NCI-H1092 treated with DMSO at 0.1 percent for 48 hours (cell line): ENCODE measurements at regions not wholly inside any gene's neighbourhood (a gene's known extent, or its start where the extent isn't known, plus 50 kb on each side); places are given as distances from the start of the nearest gene placed in this dataset.

Experiments used
- DNase-seq: peaks from one replicate; lab custom pipeline; 2025; lab: John Stamatoyannopoulos, UW

- DNase-seq, result no peak
Observed at GRCh38 chr6:140908505-140908904, 1224.2 kb upstream of the GJE1 start.

GRCh38 chr6:140907235-140907634, 1225.5 kb upstream of the GJE1 start:
- no peak for DNase-seq

DNA sequence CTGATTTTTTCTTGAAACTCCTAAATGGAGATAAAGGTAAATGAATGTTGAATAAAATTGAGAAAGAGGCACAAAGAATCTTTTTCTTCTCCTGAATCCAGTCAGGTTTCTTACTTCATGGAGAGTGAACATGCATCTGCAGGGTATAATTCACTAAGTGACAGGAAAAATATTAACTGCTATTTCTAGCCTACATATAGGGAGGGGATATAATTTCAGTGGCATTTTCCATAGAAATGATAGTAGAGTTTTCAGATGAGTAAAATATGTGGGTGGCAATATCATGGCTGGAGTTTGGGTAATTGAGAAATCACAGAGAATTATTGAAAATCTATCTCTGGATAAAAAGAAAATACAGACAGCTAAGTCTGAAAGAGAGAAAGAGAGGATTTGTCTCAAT, 1227.0 kb upstream of the GJE1 start:
- no peak for DNase-seq

DNA sequence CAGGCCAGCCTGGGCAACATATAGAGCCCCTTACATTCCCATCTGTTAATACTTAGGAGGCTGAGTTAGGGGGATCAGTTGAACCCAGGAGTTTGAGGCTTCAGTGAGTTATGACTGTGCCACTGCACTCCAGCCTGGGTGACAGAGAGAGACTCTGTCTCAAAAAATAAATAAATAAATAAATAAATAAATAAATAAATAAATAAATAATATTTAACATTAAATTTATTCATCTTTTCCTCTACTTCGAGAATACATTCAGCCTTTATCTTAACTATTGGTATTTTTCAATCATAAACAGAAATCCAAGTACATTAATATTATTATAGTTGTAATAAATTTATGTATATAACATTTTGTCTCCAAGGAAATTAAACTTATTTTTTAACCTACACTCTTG, 1227.7 kb upstream of the GJE1 start:
- DNase-seq, result no peak

DNA sequence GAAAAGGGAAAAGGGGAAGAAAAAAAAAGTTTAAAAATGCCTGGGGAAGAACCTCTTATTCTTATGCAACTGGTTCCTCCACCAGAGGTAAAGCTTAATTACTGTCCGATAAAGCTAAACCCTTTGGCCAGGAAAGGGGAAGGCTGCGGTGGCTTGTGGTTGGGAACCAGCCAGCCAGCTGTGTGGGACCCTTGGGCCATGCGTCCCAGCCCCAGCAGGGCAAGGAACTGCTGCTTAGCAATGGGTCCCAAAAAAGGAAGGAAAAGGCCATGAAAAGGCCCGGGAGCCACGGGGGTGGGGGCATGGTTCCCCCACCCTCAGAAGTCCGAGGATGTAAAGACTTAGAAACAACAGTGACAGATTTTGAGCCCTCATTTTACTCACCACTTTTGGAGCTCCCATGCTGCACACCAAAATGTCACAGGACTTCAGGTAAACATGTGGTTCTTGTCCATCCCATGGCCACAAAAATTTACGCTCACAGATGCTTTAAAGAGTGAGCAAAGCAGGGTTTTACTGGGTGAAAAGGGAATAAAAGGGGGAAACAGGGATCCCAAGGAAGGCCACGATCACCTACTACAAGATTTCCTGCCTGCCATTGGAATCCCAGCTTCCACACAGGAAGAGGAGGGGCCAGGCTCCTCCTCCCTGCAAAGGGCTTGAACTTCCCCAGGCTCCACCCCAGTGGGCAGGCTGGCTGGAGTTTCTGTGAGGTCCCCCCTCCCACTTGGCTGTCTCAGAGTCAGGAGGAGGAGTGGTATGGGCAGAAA, 1234.7 kb upstream of the GJE1 start:
- no peak for DNase-seq

DNA sequence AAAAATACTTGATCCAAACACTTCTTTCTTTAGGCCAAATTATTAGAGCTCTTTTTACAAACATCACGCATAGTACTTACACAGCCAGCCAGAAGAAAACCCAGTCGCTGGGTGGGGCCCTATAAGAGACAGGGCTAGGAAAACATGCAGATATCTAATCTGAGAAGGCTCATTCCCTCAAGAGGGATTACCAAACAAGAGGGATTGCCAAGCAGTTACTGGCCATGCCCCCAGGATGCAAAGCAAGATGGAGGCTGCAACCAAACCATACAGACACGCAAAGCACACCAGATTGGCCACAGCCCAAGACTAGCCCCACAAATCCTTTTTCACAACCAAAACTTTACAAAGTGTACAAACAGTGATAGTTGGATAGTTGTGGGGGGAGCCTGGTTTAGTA, 1235.4 kb upstream of the GJE1 start:
- DNase-seq, result no peak

- DNase-seq, result no peak
Observed at GRCh38 chr6:140893432-140893831, 1239.3 kb upstream of the GJE1 start.

DNA sequence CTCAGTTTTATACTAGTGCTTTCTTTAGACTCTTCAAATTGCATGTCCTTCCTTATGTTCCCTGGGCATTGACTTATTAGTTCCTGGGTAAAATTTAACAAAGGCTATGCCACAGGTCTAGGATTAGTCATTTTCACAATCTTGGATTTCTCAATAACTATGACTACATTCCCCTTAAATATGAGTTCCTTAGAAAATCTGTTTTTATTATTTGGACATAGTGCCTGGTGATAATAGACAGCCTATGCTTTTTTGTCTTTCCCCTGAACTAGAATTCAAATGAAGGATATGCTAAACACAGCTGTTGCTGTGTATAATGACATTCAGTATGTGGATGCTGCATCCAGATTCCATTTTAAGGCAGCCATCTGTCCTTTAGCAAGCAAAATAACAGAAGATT, 1252.8 kb upstream of the GJE1 start:
- no peak for DNase-seq

DNA sequence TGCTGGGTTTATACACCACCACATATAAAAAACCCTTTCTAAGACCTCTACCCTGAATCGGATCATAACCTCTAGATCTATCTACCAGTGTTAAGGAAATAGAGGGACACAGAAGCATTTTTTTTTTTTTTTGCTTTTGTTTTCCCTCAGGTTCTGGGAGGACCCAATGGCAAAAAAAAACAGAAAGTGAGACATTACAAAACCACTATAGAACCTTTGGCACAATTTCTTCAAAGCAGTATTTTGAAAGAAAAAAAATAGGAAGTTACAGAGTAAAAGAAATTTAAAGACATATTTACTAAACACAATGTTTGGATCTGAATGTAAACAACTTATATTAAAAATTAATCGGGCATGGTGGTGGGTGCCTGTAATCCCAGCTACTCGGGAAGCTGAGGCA, 1258.7 kb upstream of the GJE1 start:
- DNase-seq, result no peak

DNA sequence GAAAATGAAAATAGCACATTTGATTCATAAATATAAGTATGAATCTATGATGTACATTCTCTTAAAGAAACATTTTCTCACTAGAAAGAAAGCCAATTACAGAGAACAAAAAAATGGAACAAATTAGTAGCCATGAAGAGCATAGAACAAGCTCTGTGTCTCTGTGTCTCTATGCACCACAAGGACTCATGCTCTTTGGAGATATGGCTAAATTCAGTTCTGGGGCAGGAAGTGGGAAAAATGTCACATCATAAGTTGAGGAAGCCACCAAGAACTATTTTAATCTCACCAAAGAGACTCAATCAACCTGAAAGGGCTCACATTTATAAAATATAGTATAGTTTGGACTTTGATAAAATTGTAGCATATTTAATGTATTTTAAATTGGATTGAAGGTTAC, 1259.8 kb upstream of the GJE1 start:
- DNase-seq, result no peak

- no peak for DNase-seq
Observed at GRCh38 chr6:140871911-140872310, 1260.8 kb upstream of the GJE1 start.

- no peak for DNase-seq
Observed at GRCh38 chr6:140867336-140867735, 1265.4 kb upstream of the GJE1 start.

DNA sequence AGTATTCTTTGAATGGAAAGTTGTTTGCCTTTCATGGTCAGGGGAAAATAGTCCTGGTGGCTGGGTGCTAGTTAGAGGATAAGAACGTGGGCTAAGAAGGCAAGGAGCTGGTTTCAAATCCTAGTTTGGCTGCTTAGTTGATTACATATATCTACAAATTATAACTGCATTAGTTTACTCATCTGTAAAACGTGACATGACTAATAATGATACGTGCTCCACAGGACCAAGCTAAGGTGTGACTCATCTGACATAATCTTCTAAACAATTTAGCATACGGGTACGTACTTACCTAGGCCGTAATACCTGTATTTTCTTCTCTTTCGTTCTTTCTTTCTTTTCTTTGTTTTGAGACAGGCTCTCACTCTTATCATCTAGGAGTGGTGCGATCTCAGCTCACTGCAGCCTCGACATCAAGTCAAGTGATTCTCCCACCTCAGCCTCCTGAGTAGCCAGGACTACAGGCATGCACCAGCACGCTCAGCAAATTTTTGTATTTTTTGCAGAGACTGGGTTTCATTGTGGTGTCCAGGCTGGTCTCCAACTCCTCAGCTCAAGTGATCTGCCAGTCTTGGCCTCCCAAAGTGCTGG, 1274.2 kb upstream of the GJE1 start:
- no peak for DNase-seq

DNA sequence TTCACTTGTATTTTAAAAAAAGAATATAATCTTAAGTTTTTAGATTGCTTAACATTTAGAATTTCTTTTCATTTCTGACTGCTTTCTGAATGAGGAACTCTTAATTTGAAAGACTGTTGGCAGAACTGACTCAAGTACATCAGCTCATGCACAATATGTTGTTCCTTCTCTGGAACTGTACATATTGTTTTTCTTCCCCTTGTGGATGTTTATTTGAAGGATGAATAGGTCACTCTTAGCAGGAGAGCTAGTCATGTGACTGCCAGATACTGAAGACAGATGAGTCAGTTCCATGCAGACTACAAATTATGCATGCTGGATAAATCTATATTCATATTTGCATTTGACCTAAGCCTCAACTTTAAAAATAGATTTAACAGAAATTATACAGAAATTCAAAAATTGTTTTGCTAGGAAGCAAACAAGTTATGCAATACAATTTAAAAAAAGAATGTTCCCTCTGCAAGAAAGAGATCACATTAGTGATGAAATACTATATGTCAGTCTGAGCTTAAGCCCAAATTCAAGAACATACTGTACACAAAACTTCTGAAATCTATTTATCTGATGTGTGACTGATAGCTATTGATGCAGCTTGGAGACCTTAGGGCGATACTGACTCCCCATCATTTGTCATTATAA, 1274.9 kb upstream of the GJE1 start:
- no peak for DNase-seq

DNA sequence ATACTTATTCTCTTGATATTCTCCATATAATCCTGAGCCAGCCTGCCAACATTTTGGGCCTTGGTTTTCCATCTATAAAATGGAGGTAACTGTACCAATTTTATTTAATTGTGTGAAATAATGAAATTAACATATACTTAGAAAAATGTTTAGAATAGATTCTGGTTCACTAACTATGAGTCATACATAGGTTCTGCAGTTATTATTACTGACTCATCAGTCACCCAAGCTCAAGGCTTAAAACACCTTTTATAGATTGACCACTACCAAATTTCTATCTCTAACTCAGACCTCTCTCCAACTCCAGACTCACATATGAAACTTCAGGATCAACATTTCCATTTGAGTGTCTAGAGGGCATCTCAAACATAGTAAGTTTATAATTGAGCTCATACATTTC, 1277.2 kb upstream of the GJE1 start:
- no peak for DNase-seq

GRCh38 chr6:140854318-140854717, 1278.4 kb upstream of the GJE1 start:
- DNase-seq, result no peak

GRCh38 chr6:140850438-140850837, 1282.3 kb upstream of the GJE1 start:
- no peak for DNase-seq

- no peak for DNase-seq
Observed at GRCh38 chr6:140849456-140849855, 1283.3 kb upstream of the GJE1 start.

DNA sequence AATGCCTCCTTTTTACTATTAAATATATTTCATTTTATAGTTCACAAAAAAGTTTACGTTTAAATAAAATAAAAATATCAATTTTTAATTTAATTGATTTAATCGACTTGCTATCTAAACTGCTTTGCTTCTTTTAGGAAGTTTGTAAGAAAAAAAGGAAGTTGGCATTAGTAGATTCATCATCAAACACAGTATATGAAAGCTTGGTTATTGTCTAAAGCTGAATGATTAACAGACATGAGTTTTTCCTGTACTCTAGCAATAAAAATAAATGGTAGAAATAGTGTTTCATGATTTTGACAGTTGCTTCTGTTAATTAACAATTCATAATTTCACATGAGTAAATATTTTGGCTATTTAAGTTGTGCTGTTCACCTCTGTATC, 1285.5 kb upstream of the GJE1 start:
- DNase-seq, result no peak

DNA sequence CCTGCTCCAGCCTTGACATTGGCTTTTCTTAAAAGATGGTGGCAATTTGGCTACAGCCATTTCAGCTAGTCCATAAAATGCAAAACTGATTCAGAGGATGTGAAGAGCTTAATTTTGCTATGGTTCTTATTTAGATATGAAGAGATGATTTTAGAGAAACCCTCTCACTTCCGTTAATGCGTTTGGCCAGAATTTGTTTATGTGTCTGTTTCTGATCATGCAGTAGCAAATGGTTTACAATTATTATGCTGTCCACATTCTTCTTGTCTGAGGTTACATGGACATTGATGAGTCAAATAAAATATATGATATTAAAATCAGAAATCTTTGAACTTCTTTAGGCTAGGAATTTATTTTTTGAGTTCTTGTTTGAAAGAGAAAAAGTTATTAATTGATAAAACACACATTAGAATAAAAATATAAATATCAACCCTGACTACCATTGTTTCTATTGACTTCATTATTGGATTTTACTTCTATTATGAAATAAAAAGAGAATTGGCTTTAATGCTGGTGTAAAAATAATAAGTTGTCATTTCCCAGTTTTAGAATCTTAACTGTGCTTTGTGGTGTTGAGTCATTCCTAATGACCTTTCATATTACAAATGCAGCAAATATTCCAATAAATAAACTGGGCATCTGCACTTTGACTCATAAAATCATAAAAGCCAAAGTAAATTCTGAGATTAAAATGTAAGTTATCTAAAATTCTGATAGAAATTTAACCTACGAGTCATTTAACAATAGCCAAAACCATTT, 1286.0 kb upstream of the GJE1 start:
- DNase-seq, result no peak

DNA sequence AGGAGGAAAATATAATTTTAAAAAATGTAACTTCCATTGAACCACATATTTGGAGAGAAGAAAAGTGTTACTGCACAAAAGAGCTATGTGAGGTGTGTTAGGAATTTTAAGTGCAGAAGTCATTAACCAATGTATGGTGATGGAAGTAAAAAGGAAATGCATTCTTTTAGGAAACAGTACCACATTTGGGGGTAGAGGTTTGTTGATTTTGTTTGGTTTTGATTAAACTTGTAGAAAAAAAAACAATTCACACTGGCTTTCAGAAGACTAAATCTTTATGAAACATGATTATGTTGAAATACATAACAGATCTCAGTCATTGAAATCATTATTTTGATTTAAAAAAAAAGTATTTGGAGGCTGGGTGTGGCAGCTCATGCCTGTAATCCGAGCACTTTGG, 1287.0 kb upstream of the GJE1 start:
- no peak for DNase-seq

DNA sequence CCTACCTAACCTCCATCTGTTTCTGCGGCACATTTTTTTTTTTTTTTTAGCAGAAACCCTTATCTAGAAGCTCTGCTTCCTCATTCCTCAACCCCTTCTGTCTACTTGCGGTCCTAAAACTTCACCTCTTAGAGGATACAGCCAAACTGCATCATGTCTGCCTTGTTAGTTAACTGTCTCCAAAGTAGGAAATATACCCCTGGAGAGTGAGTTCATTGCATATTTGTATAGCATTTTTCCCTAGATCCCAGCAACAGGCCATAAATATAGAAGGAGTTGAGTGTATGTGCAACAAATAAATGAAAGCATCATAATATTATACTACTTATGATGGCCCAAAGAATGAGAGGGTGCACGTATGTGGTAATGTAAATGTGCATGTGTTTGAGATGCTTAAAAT, 1288.6 kb upstream of the GJE1 start:
- no peak for DNase-seq

- DNase-seq, result no peak
Observed at GRCh38 chr6:140833408-140833807, 1299.3 kb upstream of the GJE1 start.
